ENCODE measurements at regions not wholly inside any gene's neighbourhood (a gene's known extent, or its start where the extent isn't known, plus 50 kb on each side); places are given as distances from the start of the nearest gene placed in this dataset.

- intact Hi-C loops (cut with micrococcal nuclease) = no loop called here
- Histone ChIP-seq H2AFZ (ENCODE audit: low read depth, low read length) (no peak overlapping the region), H3K27me3 (ENCODE audit: control insufficient read depth in 2 of 2, insufficient read depth in 2 of 2, low read length in 2 of 2) (no peaks in the 10 kb centered on the region), H3K27ac (ENCODE audit: extremely low read depth, low read depth, low read length) (no peak overlapping the region), H3K36me3 (ENCODE audit: control insufficient read depth, insufficient read depth, low read length) (no peaks in the 10 kb centered on the region), H3K4me3 (no peak overlapping the region), H3K9ac (ENCODE audit: insufficient read depth in 1 of 2, low read depth in 2 of 2, low read length in 2 of 2) (no peak overlapping the region), H3K4me2 (ENCODE audit: insufficient read depth, low read length) (no peak overlapping the region), H3K4me1 (replicated peaks in 1 of 2; ENCODE audit: control insufficient read depth in 2 of 2, insufficient read depth in 2 of 2, low read length in 2 of 2) (no peaks in the 10 kb centered on the region), H3K9me3 (replicated peaks; ENCODE audit: control insufficient read depth, insufficient read depth, low read depth, low read length) (0 out of 2 replicates have a peak, but pooled peaks cover 2% of the 10 kb centered on the region), H4K20me1 (replicated peaks; ENCODE audit: control insufficient read depth, insufficient read depth, low read length) (no peaks in the 10 kb centered on the region), H3K79me2 (ENCODE audit: control insufficient read depth, insufficient read depth, low read length) (no peaks in the 10 kb centered on the region), H3K9me1 (ENCODE audit: control insufficient read depth, insufficient read depth, low read length) (no peaks in the 10 kb centered on the region)
- TF ChIP-seq MYNN (IDR thresholded peaks at IDR 0.05) (no peak), MYNN (CRISPR knock-in tag; IDR thresholded peaks at IDR 0.05) (no peak), SMAD1 (IDR thresholded peaks at IDR 0.05; ENCODE audit: low read depth, low read length, partially characterized antibody) (no peak), SRF (CRISPR knock-in tag; IDR thresholded peaks at IDR 0.05) (no peak), CBFB (CRISPR knock-in tag; IDR thresholded peaks at IDR 0.05) (no peak), CBX3 (IDR thresholded peaks at IDR 0.05; ENCODE audit: borderline replicate concordance in 1 of 2, low read length in 2 of 2) (no peak), GATAD2A (IDR thresholded peaks at IDR 0.05) (no peak), ZNF253 (CRISPR knock-in tag; conservative IDR thresholded peaks at IDR 0.05) (no peak), TBL1XR1 (IDR thresholded peaks at IDR 0.05; ENCODE audit: low read length in 2 of 2) (no peak), POLR3G (IDR thresholded peaks at IDR 0.05; ENCODE audit: extremely low read depth, insufficient read length, insufficient replicate concordance) (no peak), TBP (optimal IDR thresholded peaks at IDR 0.05; ENCODE audit: low read depth, low read length) (no peak), ELK1 (CRISPR knock-in tag; IDR thresholded peaks at IDR 0.05) (no peak), ZNF717 (CRISPR knock-in tag; IDR thresholded peaks at IDR 0.05) (no peak), WHSC1 (IDR thresholded peaks at IDR 0.05; ENCODE audit: low read length) (no peak), ZNF133 (CRISPR knock-in tag; IDR thresholded peaks at IDR 0.05) (no peak), NFIX (CRISPR knock-in tag; IDR thresholded peaks at IDR 0.05; ENCODE audit: low read depth) (no peak), TCF7L2 (IDR thresholded peaks at IDR 0.05; ENCODE audit: low read depth, low read length) (no peak), THRA (IDR thresholded peaks at IDR 0.05) (no peak)
- ChIA-PET POLR2A (no interaction called here), CTCF (ENCODE audit: low intra/inter-chr PET ratio) (no interaction called here)
- BruUV-seq (replicated peaks) = no TSS peak
- WGBS (ENCODE audit: insufficient coverage, low coverage, missing lambda C conversion rate) = 3% methylated on average over 5 of the region's 5 CpGs
- FAIRE-seq = no peak
- ATAC-seq = no peak
- DNase-seq (ENCODE audit: extremely low read depth in 1 of 4, low spot score in 3 of 4) = no peak
- in situ Hi-C loops (cut with MboI) = no loop called here
These were observed 615.3 kb downstream of the OTOL1 start for GRCh38 chr3:162111861-162112260.
